ENCODE measurements at regions not wholly inside any gene's neighbourhood (a gene's known extent, or its start where the extent isn't known, plus 50 kb on each side); places are given as distances from the start of the nearest gene placed in this dataset.

- POLR2A ChIA-PET: no interaction called here
- no peaks in the 10 kb centered on the region for H3K9me2 ChIP-seq (ENCODE audit: insufficient read depth)
Measured at GRCh38 chrX:34275699-34276098, 143.6 kb upstream of the FAM47A start.

More at GRCh38 chrX:34275699-34276098, 143.6 kb upstream of the FAM47A start:
- intact Hi-C loops (cut with micrococcal nuclease): no loop called here
- Histone ChIP-seq H4K20me1 (ENCODE audit: insufficient read depth) (no peaks in the 10 kb centered on the region), H3K4me1 (ENCODE audit: control insufficient read depth in 1 of 2, insufficient read depth in 2 of 2, low read length in 2 of 2) (no peaks in the 10 kb centered on the region), H3K36me3 (ENCODE audit: control insufficient read depth in 1 of 2, insufficient read depth in 2 of 2, low read length in 2 of 2) (no peaks in the 10 kb centered on the region), H3K27me3 (ENCODE audit: insufficient read depth, low read length) (no peaks in the 10 kb centered on the region), H3K4me2 (ENCODE audit: low read length) (no peak overlapping the region), H3K27ac (ENCODE audit: low read depth, low read length) (no peak overlapping the region), H3K4me3 (replicated peaks in 1 of 2; ENCODE audit: low read depth in 1 of 2, low read length in 2 of 2) (no peak overlapping the region), H3K9me3 (ENCODE audit: control insufficient read depth in 1 of 2, insufficient read depth in 1 of 2, low read depth in 1 of 2, low read length in 2 of 2) (no peaks in the 10 kb centered on the region), H3K79me2 (ENCODE audit: insufficient read depth, low read length) (no peaks in the 10 kb centered on the region), H3K9ac (ENCODE audit: low read length) (no peak overlapping the region), H2AFZ (ENCODE audit: low read depth, low read length, poor library complexity, severe bottlenecking) (no peak overlapping the region)
- ATAC-seq (no peak), DNase-seq (ENCODE audit: low read depth, low spot score) (no peak)
- RAD21 ChIA-PET (ENCODE audit: low non-redundant PET in 1 of 2, low total read pairs in 2 of 2, uncharacterized antibody in 2 of 2, unreplicated experiment in 2 of 2): no interaction called here
- no TSS peak for BruUV-seq (replicated peaks)
- CTCF ChIA-PET: no interaction called here
- TF ChIP-seq SP1 (IDR thresholded peaks at IDR 0.05; ENCODE audit: low read depth): no peak
- no peak for TF ChIP-seq RAD21 (IDR thresholded peaks at IDR 0.05; ENCODE audit: low read depth)
- no peak for TF ChIP-seq POLR2AphosphoS5 (IDR thresholded peaks at IDR 0.05; ENCODE audit: low read depth, low read length)
- TF ChIP-seq, protein P1, sequence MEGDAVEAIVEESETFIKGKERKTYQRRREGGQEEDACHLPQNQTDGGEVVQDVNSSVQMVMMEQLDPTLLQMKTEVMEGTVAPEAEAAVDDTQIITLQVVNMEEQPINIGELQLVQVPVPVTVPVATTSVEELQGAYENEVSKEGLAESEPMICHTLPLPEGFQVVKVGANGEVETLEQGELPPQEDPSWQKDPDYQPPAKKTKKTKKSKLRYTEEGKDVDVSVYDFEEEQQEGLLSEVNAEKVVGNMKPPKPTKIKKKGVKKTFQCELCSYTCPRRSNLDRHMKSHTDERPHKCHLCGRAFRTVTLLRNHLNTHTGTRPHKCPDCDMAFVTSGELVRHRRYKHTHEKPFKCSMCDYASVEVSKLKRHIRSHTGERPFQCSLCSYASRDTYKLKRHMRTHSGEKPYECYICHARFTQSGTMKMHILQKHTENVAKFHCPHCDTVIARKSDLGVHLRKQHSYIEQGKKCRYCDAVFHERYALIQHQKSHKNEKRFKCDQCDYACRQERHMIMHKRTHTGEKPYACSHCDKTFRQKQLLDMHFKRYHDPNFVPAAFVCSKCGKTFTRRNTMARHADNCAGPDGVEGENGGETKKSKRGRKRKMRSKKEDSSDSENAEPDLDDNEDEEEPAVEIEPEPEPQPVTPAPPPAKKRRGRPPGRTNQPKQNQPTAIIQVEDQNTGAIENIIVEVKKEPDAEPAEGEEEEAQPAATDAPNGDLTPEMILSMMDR (IDR thresholded peaks at IDR 0.05 in 2 of 3, conservative IDR thresholded peaks at IDR 0.05 in 1 of 3; ENCODE audit: borderline replicate concordance in 1 of 3, insufficient read depth in 1 of 3, low read depth in 2 of 3, low read length in 2 of 3): no peak
- TF ChIP-seq TCF7L2 (IDR thresholded peaks at IDR 0.05; ENCODE audit: borderline replicate concordance, extremely low read depth, insufficient read depth, insufficient read length): no peak
- TF ChIP-seq, protein P2, sequence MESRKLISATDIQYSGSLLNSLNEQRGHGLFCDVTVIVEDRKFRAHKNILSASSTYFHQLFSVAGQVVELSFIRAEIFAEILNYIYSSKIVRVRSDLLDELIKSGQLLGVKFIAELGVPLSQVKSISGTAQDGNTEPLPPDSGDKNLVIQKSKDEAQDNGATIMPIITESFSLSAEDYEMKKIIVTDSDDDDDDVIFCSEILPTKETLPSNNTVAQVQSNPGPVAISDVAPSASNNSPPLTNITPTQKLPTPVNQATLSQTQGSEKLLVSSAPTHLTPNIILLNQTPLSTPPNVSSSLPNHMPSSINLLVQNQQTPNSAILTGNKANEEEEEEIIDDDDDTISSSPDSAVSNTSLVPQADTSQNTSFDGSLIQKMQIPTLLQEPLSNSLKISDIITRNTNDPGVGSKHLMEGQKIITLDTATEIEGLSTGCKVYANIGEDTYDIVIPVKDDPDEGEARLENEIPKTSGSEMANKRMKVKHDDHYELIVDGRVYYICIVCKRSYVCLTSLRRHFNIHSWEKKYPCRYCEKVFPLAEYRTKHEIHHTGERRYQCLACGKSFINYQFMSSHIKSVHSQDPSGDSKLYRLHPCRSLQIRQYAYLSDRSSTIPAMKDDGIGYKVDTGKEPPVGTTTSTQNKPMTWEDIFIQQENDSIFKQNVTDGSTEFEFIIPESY (IDR thresholded peaks at IDR 0.05; ENCODE audit: extremely low read depth, insufficient replicate concordance, low read length): no peak
- no peak for TF ChIP-seq ATF3 (IDR thresholded peaks at IDR 0.05)
- TF ChIP-seq CBX3 (IDR thresholded peaks at IDR 0.05; ENCODE audit: low read depth): no peak
- TF ChIP-seq FOSL1 (IDR thresholded peaks at IDR 0.05; ENCODE audit: low read depth): no peak
- no peak for TF ChIP-seq SRF (IDR thresholded peaks at IDR 0.05; ENCODE audit: low read depth)
- TF ChIP-seq EGR1 (IDR thresholded peaks at IDR 0.05; ENCODE audit: low read depth): no peak
- TF ChIP-seq YY1 (IDR thresholded peaks at IDR 0.05; ENCODE audit: extremely low read depth, insufficient replicate concordance, low read depth, low read length): no peak
- TF ChIP-seq, protein P3, sequence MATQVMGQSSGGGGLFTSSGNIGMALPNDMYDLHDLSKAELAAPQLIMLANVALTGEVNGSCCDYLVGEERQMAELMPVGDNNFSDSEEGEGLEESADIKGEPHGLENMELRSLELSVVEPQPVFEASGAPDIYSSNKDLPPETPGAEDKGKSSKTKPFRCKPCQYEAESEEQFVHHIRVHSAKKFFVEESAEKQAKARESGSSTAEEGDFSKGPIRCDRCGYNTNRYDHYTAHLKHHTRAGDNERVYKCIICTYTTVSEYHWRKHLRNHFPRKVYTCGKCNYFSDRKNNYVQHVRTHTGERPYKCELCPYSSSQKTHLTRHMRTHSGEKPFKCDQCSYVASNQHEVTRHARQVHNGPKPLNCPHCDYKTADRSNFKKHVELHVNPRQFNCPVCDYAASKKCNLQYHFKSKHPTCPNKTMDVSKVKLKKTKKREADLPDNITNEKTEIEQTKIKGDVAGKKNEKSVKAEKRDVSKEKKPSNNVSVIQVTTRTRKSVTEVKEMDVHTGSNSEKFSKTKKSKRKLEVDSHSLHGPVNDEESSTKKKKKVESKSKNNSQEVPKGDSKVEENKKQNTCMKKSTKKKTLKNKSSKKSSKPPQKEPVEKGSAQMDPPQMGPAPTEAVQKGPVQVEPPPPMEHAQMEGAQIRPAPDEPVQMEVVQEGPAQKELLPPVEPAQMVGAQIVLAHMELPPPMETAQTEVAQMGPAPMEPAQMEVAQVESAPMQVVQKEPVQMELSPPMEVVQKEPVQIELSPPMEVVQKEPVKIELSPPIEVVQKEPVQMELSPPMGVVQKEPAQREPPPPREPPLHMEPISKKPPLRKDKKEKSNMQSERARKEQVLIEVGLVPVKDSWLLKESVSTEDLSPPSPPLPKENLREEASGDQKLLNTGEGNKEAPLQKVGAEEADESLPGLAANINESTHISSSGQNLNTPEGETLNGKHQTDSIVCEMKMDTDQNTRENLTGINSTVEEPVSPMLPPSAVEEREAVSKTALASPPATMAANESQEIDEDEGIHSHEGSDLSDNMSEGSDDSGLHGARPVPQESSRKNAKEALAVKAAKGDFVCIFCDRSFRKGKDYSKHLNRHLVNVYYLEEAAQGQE (IDR thresholded peaks at IDR 0.05; ENCODE audit: low read depth): no peak
- TF ChIP-seq JUND (IDR thresholded peaks at IDR 0.05): no peak
- TF ChIP-seq ELF1 (IDR thresholded peaks at IDR 0.05; ENCODE audit: borderline replicate concordance, low read depth): no peak
- no peak for TF ChIP-seq ZNF274 (IDR thresholded peaks at IDR 0.05; ENCODE audit: low read depth, low read length)
- TF ChIP-seq ZFX (IDR thresholded peaks at IDR 0.05): no peak
- TF ChIP-seq EZH2 (IDR thresholded peaks at IDR 0.05): no peak

Data from HCT116 (cell line).